Brain microvascular endothelial cell (primary cell): ENCODE measurements at regions not wholly inside any gene's neighbourhood (a gene's known extent, or its start where the extent isn't known, plus 50 kb on each side); places are given as distances from the start of the nearest gene placed in this dataset.

Experiments
- DNase-seq: peaks from one replicate; pipeline ENCODE4 v3.0.0-alpha.2; 2020
- H3K27ac ChIP-seq: fragments of 250-450 bp; sonication (Bioruptor Pico); 2 replicates; pipeline ENCODE4 v1.5.1; 2020; ENCODE audit warnings: mild to moderate bottlenecking, moderate library complexity
- H3K27me3 ChIP-seq: fragments of 250-450 bp; sonication (Bioruptor Pico); replicated peaks from 2 replicates; pipeline ENCODE4 v1.5.1; 2020; ENCODE audit warnings: mild to moderate bottlenecking
- H3K36me3 ChIP-seq: fragments of 250-450 bp; sonication (Bioruptor Pico); replicated peaks from 2 replicates; pipeline ENCODE4 v1.5.1; 2020; ENCODE audit warnings: mild to moderate bottlenecking
- H3K4me3 ChIP-seq: 2 replicates; pipeline ENCODE4 v1.5.1; 2011; ENCODE audit warnings: low read depth, mild to moderate bottlenecking, control low read depth, low read length, moderate library complexity
- CTCF ChIP-seq: IDR thresholded peaks from 2 replicates; pipeline ENCODE4 v1.5.1; 2011; ENCODE audit warnings: low read depth, mild to moderate bottlenecking, moderate library complexity, low read length, control low read depth, inconsistent platforms; ENCODE audit errors: missing control alignments
- in situ Hi-C: cut with HindIII; loops from 2 replicates; pipeline ENCODE4 v1.10.0; 2017; ENCODE audit warnings: low sequenced_read_pairs, low pct_ligation_motif_present

DNA sequence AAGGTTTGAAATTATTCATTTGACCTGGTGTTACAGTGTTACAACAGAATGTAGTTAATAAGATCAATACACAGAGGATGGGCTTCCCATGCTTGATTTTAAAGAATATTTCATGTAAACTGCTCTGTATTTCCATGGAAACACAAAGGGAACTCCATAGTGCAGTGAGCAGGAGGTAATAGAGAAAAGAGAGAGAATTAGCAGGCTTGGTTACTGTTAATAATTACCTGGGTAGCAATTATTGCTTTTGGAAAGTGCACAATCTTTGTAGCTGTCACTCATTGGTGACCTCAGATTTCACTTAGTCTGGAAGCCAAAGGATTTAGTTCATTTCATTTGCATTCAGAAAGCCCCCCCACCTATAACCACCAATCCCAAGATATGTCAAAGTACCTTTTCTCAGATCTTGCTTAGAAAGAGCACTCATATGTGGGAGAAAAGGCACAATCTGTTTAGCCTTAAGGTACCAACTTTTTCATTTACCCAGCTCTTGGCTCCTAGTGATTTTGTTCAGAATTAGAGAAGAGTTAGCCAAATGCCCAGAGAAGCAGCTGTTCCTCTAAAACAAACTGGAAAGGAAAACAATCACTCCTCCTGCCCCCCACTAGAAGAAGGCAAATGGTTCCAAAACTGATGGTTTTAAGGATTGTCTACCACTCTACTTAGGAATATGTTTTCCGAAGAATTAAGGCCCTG, 234.5 kb upstream of the SLC24A2 start:
- in situ Hi-C loops, result no loop called here
- Histone ChIP-seq H3K27me3 (no peaks in the 10 kb centered on the region), H3K4me3 (no peak overlapping the region), H3K36me3 (no peaks in the 10 kb centered on the region), H3K27ac (no peak overlapping the region)
- no peak for TF ChIP-seq CTCF
- no peak for DNase-seq

GRCh38 chr9:20022410-20022809, 233.6 kb upstream of the SLC24A2 start:
- no peak overlapping the region for H3K4me3 ChIP-seq
- no peak overlapping the region for H3K27ac ChIP-seq
- no peaks in the 10 kb centered on the region for H3K27me3 ChIP-seq
- peak; percentile 68 for DNase-seq
- TF ChIP-seq CTCF, result no peak
- in situ Hi-C loops, result no loop called here
- H3K36me3 ChIP-seq, result no peaks in the 10 kb centered on the region

- TF ChIP-seq CTCF, result no peak
- DNase-seq, result no peak
- in situ Hi-C loops, result no loop called here
Measured at GRCh38 chr9:20016611-20017010, 227.8 kb upstream of the SLC24A2 start.

GRCh38 chr9:20015427-20015931, 226.6 kb upstream of the SLC24A2 start:
- Histone ChIP-seq H3K27ac (no peak overlapping the region), H3K36me3 (no peaks in the 10 kb centered on the region), H3K4me3 (no peak overlapping the region), H3K27me3 (no peaks in the 10 kb centered on the region)
- in situ Hi-C loops, result no loop called here
- no peak for TF ChIP-seq CTCF
- no peak for DNase-seq

More at GRCh38 chr9:20016611-20017010, 227.8 kb upstream of the SLC24A2 start:
- no peak overlapping the region for H3K27ac ChIP-seq
- no peak overlapping the region for H3K4me3 ChIP-seq
- no peaks in the 10 kb centered on the region for H3K27me3 ChIP-seq
- no peaks in the 10 kb centered on the region for H3K36me3 ChIP-seq

DNA sequence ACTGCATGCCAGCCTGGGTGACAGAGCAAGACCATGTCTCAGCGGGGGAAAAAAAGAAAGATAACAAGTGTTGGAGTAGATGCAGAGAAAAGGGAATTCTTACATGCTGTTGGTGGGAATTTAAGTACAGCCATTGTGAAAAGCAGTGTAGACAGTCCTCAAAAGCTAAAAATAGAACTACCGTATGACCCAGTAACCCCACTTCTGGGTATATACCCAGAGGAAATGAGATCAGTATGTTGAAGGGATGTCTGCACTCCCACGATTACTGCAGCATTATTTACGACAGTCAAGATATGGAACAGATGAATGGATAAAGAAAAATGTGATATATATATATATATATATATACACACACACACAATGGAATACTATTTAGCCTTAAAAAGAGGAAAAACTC, 225.3 kb upstream of the SLC24A2 start:
- in situ Hi-C loops, result no loop called here
- no peaks in the 10 kb centered on the region for H3K36me3 ChIP-seq
- no peak for DNase-seq

More for the DNA sequence above, 225.3 kb upstream of the SLC24A2 start:
- TF ChIP-seq CTCF, result no peak
- H3K27me3 ChIP-seq, result no peaks in the 10 kb centered on the region
- no peak overlapping the region for H3K27ac ChIP-seq
- no peak overlapping the region for H3K4me3 ChIP-seq
